GM21529 (cell line): ENCODE measurements at regions not wholly inside any gene's neighbourhood (a gene's known extent, or its start where the extent isn't known, plus 50 kb on each side); places are given as distances from the start of the nearest gene placed in this dataset.

Experiments
- ATAC-seq: cut with Tn5 transposase; IDR thresholded peaks from one replicate; pipeline ENCODE4 v1.9.1; 2021; ENCODE audit not compliant: unreplicated experiment

DNA sequence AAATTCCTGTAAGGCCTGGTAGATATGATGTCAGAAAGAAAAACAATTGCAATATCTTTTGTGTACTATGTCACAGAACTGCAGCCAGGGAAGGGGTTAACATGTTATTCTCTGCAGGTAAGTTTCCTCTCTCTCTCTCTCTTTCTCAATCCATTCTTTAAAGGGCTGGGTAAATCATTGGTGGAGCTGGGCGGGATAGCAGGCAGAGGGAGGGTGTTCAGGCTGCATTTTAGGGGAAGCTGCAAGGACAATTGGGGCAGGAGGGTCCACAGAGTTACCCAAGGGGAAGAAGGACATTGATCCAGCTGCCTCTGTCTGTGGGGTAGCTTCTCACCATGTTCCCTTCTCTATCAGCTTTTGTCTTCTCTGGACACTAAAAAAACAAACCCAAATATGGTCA is 153.9 kb upstream of the BMPER start:
- ATAC-seq = no peak

DNA sequence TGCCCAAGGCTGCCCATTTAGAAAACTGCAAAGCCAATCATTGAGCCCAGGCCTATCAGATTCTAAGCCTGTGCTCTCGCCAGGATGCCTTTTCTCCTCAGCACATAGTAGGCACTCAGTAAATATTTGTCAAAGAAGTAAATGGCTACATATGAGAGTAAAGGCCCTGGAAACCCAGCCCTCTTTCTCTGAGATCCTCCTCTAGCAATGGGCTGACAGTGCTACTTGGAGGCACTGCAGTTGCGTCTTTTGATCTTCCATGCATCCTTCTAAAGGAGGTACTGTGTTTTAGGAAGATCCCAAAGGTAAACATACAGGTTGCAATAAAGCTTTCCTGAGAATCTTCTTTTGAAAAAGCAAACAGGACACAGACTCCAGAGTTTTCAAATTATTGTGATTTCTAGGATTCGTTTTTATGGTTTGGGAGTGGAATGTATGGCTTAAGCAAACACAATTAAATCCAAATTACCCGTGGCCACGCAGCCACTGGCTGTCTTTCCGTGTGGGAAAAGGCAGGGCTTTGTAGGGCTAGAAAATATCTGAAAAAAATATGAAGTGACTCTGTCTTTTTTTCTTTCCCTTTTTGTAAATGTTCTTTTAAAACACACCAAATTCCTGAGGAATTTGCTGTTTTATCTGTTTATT is 151.3 kb upstream of the BMPER start:
- ATAC-seq = no peak

DNA sequence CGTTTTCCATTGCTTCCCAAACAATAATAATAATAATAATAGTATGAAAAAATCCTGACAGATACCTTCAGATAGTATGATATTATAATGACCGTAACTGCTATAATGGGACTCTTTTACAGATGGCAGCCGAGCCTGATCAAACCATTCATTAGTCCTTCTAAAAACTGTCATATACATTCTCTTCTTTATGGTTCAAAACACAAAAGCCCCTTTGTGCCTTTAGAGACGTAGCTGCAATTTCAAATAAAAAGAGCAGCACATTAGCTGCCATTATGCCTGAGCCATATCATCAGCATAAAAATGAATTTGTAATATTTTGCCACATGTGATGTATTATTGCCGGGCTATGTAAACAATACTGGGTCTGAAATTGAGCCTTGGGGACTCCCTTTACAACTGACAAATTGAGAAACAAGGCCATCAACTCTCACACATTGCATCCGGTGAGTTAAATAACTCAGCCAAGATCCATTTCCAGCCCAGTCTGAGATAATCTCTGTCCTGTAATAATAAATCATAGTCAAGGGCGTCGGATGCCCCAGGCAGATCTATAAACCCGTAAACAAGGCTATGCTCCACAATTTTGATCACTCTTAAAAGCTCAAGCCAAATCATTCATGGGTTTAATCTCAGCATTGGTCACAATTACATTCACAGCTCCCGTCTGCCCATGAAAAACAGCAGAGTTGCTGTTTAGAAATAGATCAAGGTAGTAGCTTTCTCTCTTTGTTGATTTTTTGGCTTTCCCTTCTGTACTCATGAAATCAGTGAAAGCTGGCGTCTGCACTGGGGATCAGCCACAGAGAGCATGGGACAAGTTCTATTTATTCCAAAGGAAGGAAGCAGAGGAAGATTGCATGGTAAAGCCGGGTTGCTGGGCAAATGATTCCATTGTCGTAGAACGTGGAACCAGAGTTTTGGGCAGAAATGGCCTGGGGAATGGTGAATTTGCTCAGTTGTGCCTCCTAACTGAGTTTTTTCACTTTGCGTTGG is 150.1 kb upstream of the BMPER start:
- ATAC-seq = no peak

DNA sequence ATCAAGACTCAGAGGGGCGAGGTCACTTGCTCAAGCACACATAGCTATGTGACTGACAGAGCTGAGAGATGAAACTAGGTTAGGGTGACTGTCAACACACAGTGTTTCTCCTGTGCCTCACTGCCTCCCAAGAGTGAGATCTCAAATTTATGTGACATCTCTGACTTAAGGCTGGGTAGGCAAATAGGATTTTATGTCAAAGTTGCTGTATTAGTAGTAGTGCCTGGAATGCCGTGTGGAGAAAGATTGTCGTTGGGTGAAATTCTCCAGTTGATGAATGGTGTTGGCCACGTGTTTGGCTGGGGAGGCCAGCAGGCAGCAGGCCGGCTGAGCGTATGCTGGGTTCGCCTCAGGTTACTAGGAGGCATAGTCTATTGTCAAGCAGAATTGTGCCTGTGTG is 148.3 kb upstream of the BMPER start:
- ATAC-seq = no peak

DNA sequence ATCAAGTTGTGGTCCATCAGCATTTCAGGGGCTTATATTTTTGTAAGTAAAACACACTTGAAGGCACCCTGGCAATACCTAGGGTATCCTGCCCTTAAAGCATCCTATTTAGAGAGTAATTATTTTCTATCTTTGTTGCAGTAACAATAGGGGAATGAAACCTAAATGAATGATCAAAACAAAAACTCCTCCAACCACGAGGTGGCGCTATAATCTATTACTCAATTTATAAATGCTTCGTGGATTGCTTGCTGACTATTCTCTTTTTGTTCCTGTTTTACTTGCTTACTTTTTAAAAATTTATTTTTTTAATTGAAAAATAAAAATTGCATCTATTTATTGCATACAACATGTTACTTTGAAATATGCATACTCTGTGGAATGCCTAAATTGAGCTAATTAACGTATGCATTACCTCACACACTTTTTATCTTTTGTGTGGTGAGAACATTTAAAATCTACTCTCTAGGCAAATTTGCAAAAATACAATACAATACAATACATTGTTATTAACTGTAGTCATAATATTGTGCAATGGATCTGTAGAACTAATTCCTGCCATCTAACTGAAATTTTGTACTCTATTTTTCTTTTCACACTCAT is 147.7 kb upstream of the BMPER start:
- ATAC-seq = peak; percentile 45

DNA sequence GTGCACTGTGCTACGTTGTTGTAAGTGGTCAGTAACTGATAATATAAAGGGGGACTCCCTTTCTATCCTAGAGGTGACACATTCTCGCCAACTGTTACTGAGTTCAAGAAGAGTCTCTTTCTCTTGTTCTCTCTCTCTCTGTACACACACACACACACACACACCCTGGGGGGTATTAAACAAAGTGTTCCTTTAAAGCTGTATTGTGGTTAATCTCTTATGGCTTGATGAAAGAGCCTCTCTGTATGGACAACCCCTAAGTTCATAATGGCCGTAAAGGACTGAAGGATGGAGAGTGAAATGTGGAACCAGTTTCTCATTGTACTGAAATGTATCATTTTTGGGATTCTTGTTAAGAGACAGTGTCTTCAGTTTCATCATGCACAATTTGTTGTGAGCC is 145.2 kb upstream of the BMPER start:
- ATAC-seq = no peak

DNA sequence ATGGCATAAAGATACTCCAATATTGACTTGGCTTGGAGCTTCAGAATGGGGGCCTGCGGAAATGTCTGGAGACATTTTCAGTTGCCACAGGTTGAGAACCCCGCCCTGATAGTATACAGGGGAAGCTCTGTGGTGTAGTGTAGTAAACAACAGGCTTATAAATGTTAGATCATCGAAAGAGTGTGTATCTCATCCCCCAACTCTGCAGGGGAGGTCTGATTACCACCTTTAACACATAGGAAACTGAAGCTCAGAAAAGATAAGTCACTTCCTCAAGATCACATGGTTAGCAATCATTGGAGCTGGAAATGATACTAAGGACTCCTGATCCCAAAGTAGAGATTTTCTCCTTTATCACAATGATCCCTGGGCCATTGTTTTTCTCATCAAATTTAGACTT is 144.5 kb upstream of the BMPER start:
- ATAC-seq = no peak

DNA sequence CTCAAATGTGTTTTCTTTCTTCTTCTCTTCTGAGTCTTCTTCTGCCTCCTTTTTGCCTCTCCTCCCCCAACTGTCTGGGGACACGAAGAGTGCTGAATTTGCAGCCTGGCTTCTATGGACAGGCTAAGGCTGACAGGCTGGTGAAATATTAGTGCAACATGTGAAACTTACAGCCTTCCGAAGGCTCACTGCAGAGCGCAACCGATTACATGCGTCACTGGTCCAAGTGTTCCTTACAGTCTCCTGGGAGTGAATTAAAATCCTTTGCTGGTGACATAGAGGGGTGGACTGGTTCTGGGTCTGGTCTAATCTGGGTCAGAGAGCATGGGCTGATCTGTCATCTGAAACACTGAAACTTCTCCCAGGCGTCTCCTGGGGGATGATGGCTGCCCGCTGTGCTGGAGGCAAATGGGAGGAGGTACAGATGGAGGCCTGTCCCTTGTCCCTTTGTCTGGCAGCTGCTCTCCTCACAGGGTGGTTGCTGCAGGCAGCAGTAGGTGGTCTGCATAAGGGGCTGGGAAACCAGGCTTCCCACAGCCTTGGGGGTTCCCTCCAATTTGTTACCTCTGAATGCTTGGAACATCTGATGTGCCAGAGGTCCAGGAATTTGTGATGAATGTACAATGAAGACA is 143.8 kb upstream of the BMPER start:
- no peak for ATAC-seq

DNA sequence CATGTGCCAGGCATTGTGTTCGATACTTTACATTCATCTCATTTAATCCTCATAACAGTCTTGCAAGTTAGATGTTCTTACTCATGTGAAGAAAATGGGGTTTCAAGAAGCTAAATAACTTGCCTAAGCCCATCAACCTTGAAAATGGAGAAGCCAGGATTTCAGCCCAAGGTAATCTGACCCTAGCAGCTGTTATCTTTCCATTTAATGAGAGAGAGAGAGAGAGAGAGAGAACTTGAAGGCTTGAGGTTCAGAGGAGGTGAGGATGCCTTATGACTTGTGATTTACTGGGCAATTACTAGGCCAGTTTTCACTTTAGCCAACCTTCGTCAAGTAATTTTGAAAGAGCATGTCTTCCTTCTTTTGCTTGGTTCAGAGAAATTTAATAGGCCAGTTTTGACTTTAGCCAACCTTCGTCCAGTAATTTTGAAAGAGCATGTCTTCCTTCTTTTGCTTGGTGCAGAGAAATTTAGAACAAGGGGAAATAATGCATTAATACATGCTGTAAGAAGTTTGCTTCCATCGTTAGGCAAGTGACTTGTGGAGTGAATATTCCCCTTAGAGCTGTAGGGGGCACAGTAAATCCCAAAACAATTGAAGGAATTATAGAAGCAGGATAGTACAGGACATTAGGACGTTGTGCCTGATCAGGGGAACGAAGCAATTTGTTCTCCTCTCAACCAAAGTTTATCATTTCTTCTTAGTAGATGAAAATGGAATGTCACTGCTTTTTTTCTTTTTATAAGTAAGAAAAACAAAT is 143.0 kb upstream of the BMPER start:
- ATAC-seq = no peak

DNA sequence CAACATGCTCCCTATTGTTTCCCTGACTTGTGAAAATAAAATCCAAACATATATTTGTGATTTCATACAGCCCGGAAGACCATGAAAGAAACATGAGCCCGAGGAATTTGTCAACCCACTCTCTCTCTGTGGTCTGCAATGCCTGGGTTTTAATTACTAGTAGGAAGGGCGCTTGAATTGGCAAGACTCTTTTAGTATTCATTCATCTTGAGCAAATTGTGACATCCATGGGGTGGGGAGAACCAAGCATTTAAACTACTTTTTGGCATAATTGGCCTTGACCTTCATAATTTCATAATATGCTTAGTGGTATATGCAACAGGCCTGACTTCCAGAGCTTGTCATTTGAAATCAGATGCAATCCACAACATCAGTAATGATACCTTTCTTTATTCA is 142.4 kb upstream of the BMPER start:
- no peak for ATAC-seq

DNA sequence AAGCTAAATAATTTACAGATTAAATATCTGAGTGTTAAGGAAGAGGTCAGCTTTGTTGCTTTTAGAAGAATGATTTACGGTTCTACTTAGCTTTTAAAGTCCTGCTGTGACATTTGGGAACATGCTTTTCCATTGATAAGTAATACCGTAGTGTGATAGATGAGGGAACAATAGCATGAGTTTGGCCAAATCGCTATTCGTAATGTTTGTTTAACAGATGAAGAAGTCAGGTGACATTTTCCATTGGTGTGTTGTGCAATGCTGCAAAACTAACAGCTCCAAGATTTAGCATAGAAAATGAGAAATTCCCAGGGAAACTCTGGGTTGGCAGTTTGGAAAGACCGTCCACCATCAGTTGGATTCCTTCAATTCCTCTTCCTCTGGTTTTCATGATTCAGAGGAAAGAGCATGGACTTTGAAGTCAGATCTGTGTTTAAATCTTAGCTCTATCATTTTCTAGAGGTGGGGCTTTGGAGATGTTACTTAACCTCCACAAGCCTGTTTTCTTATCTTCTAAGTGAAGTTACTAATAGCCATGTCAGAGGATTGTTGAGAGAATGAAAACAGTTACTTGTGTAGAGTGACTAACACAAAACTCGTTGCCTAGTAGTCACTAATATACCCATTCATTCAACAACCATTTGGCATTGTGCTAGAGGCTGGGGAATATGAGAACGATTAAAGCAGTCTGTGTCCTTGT is 140.4 kb upstream of the BMPER start:
- no peak for ATAC-seq

DNA sequence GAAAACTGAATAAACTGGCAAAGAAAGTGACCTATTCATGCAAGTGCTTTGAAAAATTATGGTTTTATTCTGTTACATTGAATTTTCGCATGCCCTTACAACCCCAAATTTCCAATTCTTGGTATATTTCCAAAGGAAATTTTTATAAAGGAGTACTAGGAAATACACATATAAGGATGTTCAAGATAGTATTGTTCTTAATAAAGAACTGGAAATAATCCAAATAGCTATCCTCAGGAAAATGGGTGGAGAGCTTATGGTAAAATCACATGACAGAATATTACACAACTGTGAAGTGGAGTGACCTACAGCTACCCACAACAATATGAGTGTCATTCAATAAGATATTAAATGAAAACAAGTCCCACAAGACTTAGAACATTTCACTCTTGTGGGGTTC is 138.9 kb upstream of the BMPER start:
- no peak for ATAC-seq

DNA sequence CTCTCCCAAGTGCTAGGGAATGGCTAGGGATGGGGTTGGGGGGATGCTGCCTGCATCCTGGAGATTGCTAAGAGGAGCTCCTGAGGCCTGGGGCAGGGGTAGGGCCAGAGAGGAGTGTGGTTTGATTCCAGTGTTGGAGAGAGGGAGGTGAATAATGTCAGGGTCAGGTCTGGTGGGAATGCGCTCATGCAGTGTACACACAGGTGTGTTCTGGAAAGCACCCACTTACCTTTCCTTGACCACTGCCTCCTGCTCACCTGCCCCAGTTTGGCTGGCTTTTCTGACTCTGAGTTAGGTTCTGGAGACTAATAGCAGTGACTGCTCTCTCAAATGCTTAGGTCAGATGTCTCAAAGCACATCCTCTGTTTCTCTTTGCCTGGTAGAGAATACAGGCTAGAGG is 135.4 kb upstream of the BMPER start:
- no peak for ATAC-seq

DNA sequence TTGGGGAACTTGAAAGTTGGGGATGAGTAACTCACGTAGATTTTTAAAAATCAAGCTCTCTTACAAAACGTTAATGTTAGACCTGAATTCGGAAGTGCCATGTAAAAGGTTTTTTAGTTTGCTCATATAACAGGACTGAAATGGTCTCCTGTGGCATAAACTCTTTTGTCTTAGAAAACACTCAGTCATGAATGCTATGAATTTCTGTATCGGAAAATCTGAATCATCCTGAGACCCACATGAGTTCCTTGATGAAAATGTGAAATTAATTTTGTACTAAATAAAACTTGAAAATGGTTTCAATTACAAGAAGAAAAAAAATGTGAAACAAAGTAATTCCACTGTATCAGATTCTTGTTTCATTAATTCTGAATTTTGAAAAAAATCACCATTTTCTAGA is 134.8 kb upstream of the BMPER start:
- ATAC-seq = no peak

DNA sequence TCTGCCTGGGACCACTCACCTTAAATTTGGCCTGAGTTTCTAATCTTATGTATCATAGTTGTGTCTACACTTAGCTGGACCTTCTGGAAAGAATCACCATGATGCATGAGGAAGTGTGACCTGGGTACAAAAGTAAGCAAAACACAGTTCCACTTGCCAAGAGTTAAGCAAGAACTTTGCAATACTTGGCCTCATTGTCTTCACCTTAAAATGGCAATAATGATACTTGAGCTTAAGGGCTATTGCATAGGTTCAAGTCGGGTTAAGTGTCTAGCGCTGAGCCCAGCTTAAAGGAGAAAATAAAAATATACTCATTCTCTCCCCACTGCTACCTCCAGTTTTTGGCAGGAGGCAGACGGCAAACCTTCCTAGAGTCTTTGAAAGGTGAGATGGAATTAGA is 133.9 kb upstream of the BMPER start:
- ATAC-seq = no peak

DNA sequence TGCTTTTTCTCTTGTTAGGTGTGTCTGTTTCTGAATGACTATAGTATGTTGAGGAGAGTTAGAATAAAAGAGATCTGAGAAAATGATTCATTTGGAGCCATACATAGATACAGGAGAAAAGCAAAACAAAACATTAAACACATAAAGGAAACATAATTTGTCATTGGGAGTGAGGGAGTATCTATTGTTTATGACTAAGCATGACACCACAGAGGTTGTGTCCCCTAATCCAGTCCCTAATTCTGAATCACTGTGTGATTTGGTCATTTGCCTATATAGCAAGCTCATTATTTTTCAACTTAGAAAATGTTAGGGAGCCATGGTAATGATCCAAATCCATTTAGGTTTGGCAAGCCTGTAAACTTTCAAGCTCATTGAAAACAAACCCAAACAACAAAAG is 132.3 kb upstream of the BMPER start:
- no peak for ATAC-seq

DNA sequence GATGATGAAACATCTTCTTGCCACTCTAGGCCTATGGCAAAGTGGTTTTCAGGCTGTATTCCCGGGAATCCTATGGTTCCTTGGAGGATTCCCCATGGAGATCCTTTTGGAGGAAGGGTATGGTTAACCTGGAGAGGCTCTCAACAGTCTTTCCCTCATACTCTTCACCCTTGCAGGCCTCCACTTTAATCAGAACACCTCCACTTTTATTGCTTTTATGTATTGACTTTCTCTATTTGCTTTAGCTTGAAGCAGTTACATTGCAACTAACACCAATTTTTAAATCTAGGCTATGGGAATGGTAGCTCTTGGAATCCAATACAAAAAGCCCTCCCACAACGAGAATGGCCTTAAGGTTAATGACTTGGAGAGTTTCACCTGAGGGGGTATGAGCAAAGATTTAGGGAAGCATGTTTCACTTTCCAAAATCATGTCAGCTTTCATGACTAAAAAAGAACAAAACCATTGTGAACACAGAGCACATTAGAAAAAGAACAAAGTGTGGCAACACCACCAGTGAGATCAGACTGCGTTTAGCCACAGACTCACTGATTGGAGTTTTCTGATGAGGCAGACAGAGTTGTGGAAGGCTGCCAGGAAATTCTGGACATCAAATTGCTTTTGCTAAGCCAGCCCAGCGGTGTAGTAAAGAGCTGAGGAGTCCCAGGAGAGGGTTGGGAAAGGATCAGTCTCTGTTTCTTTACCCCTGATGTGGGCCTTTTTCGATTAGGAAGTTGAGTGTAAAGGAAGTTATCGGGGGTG is 130.4 kb upstream of the BMPER start:
- ATAC-seq = no peak

DNA sequence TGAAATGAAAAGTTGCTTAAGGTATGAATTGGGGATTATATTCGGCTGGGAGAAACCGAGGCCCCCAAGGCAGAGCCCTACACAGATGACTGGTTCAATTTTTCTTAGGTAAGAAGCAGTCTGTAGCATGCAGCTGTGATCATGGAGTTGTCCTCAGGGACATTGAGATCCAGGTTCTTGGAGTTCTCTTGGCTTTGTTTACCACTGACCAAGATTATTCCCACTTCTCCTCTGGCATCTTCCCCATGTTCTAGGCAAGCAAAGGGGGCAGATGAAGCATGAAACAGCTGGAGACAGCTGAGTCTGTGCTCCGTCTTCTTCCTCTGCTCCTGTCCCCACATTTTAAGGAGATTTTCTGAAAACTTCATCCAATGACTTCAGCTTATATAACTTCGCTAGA is 129.5 kb upstream of the BMPER start:
- ATAC-seq = no peak

DNA sequence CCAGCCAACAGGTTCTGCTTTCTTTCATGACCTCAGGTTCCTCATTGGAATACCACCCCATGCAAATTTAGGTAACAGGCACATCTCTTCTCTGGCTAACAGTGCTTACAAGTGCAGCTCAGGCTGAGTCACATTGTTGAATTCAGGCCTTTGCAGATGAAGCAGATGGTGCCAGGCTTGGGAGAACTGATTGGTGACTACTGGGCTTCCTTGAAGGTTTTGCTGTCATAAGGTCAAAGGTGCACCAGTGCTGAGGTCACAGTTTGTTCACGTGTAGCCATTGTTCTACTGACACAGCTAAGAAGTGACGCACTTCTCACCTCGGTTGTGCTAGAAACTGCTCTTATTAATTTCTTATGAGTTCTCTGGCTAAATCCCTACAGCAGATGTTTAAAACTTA is 128.6 kb upstream of the BMPER start:
- no peak for ATAC-seq

DNA sequence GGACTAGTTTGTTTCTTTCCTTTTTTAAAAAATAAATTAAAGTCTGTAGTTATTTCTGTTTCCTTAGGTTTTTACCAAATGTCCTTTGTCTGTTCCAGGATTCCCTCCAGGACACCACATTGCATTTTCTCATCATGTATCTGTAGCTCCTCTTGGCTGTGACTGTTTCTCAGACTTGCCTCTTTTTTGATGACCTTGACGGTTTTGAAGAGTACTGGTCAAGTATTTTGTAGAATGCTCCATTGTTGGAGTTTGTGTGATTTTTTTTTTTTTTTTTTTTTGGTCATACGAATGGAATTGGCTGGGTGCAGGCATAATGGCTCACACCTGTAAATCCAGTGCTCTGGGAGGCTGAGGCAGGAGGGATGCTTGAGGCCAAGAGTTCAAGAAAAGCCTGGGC is 127.1 kb upstream of the BMPER start:
- ATAC-seq = no peak
